Erythroblast (primary cell): ENCODE measurements at regions not wholly inside any gene's neighbourhood (a gene's known extent, or its start where the extent isn't known, plus 50 kb on each side); places are given as distances from the start of the nearest gene placed in this dataset.

Experiments
- GATA1 ChIP-seq: IDR thresholded peaks from 2 replicates; pipeline ENCODE4 v1.6.1; 2011; ENCODE audit warnings: low read depth, mild to moderate bottlenecking, control low read depth, low read length, moderate library complexity
- POLR2A ChIP-seq: IDR thresholded peaks from 2 replicates; pipeline ENCODE4 v1.6.1; 2011; ENCODE audit warnings: mild to moderate bottlenecking, low read length

DNA sequence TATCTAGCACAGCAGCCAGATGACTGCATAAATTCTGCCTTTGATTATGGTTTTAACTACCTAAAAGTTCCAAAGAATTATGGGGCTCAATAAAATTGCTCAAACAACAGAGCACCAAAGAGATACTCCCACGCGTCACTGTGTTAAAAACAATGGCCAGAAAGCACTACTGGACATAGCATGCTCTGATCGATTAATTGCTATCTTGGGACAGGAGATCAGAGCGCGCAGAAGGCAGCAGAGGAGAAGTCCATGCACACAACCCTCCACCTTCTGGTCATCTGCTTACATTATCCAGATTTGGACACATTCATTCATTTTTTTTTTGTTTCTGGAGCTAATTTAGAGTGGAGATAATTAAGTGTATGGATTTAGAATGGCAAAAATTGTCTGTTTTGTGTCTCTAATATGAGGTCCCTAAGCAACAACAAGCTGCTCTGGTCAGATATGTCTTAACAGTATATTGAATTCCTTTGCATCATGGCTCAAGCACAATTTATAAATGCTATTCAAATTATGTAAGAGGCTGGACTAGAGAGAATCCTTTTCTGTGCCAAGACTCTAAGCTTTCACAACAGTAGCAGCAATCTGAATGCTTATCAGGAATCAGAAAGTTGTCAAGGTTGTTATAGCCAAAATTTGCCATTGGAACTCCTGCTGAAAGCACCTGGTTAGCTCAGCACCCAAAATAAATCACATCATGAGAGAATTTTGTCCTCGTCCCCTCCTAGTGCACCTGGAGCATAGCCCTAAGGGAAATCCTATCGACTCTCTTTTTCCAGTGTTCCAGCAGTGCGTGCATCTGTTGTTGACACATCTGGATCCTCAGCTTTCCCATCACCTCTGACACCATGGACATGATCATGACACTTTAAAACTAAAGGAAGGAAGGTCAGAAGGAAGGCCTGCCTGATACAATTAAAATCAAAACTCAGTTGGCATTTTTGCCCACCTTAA is 98.6 kb upstream of the HMHB1 start:
- TF ChIP-seq POLR2A: no peak
- TF ChIP-seq GATA1: no peak
